Body of pancreas (tissue), 4 donors: ENCODE measurements at regions not wholly inside any gene's neighbourhood (a gene's known extent, or its start where the extent isn't known, plus 50 kb on each side); places are given as distances from the start of the nearest gene placed in this dataset.

Experiments used
- CTCF ChIP-seq, 7 experiments: fragments of 450-650 bp in 4 of 7; fragments of 200-600 bp in 3 of 7; sonication (generic) in 3 of 7; IDR thresholded peaks; one replicate each; pipeline ENCODE4 v1.5.1; 2016 to 2019; ENCODE audit warnings: antibody characterized with exemption in 7 of 7
- POLR2A ChIP-seq, 3 donors: fragments of 450-650 bp; IDR thresholded peaks; one replicate each; pipeline ENCODE4 v1.6.1; 2016; ENCODE audit warnings: antibody characterized with exemption in 3 of 3, mild to moderate bottlenecking in 2 of 3

- TF ChIP-seq POLR2A (IDR thresholded peaks at IDR 0.05): no peak
- TF ChIP-seq CTCF (IDR thresholded peaks at IDR 0.05): no peak
Observed at GRCh38 chr1:78360584-78360983, 130.2 kb upstream of the PTGFR start.
